GM06990 (cell line): ENCODE measurements at regions not wholly inside any gene's neighbourhood (a gene's known extent, or its start where the extent isn't known, plus 50 kb on each side); places are given as distances from the start of the nearest gene placed in this dataset.

Experiments used
- DNase-seq: peaks from one replicate; pipeline ENCODE4 v3.0.0-alpha.2; 2011; ENCODE audit not compliant: insufficient read length; ENCODE audit errors: extremely low read depth
- H3K27me3 ChIP-seq: replicated peaks from 2 replicates; pipeline ENCODE4 v1.6.0; 2011; ENCODE audit warnings: low read length; ENCODE audit not compliant: control insufficient read depth, insufficient read depth
- H3K36me3 ChIP-seq: 2 replicates; pipeline ENCODE4 v1.5.1; 2011; ENCODE audit warnings: low read length; ENCODE audit not compliant: control insufficient read depth, insufficient read depth
- H3K4me3 ChIP-seq: replicated peaks from 2 replicates; pipeline ENCODE4 v1.5.1; 2011; ENCODE audit warnings: low read depth, mild to moderate bottlenecking, control low read depth, low read length
- CTCF ChIP-seq: IDR thresholded peaks from 2 replicates; pipeline ENCODE4 v1.5.1; 2011; ENCODE audit warnings: low read length, control low read depth, mild to moderate bottlenecking, inconsistent platforms; ENCODE audit not compliant: insufficient read depth, poor library complexity, severe bottlenecking

GRCh38 chr13:111626371-111627305 lies 306.2 kb downstream of the TEX29 start:
- H3K4me3 ChIP-seq: no peak overlapping the region
- no peaks in the 10 kb centered on the region for H3K27me3 ChIP-seq
- no peak for TF ChIP-seq CTCF
- DNase-seq: no peak
- H3K36me3 ChIP-seq: no peaks in the 10 kb centered on the region

- DNase-seq: no peak
- H3K4me3 ChIP-seq: no peak overlapping the region
- H3K36me3 ChIP-seq: no peaks in the 10 kb centered on the region
- no peaks in the 10 kb centered on the region for H3K27me3 ChIP-seq
- no peak for TF ChIP-seq CTCF
Observed at GRCh38 chr13:111627596-111627995, 307.2 kb downstream of the TEX29 start.

GRCh38 chr13:111629016-111629415 lies 308.6 kb downstream of the TEX29 start:
- Histone ChIP-seq H3K4me3 (no peak overlapping the region), H3K36me3 (no peaks in the 10 kb centered on the region), H3K27me3 (no peaks in the 10 kb centered on the region)
- DNase-seq: no peak
- no peak for TF ChIP-seq CTCF

- no peak for TF ChIP-seq CTCF
- Histone ChIP-seq H3K36me3 (no peaks in the 10 kb centered on the region), H3K4me3 (no peak overlapping the region), H3K27me3 (no peaks in the 10 kb centered on the region)
- DNase-seq: no peak
Observed at GRCh38 chr13:111629457-111629856, 309.0 kb downstream of the TEX29 start.

- DNase-seq: no peak
- no peaks in the 10 kb centered on the region for H3K27me3 ChIP-seq
- no peak overlapping the region for H3K4me3 ChIP-seq
- no peaks in the 10 kb centered on the region for H3K36me3 ChIP-seq
- no peak for TF ChIP-seq CTCF
Observed at GRCh38 chr13:111629926-111630325, 309.5 kb downstream of the TEX29 start.
